ENCODE measurements at regions not wholly inside any gene's neighbourhood (a gene's known extent, or its start where the extent isn't known, plus 50 kb on each side); places are given as distances from the start of the nearest gene placed in this dataset.
A peak's percentile ranks its signal among the peaks of the same experiment; 100 is the strongest.

- DNase-seq (ENCODE audit: insufficient read length, low spot score), result no peak
- no peak for FAIRE-seq
- no peak for TF ChIP-seq CTCF (IDR thresholded peaks at IDR 0.05; ENCODE audit: insufficient read depth, missing control alignments)
These were observed 428.5 kb downstream of the METTL15 start for GRCh38 chr11:28536504-28537267.

- no peak for FAIRE-seq
- no peak for TF ChIP-seq CTCF (IDR thresholded peaks at IDR 0.05; ENCODE audit: insufficient read depth, missing control alignments)
- DNase-seq (ENCODE audit: insufficient read length, low spot score), result no peak
These were observed 427.5 kb downstream of the METTL15 start for GRCh38 chr11:28535677-28536076.

- DNase-seq (ENCODE audit: insufficient read length, low spot score) (no peak), FAIRE-seq (peak; percentile 55)
- TF ChIP-seq CTCF (IDR thresholded peaks at IDR 0.05; ENCODE audit: insufficient read depth, missing control alignments), result peak; percentile 44
These were observed 421.6 kb downstream of the METTL15 start for GRCh38 chr11:28529540-28530410.

- no peak for DNase-seq (ENCODE audit: insufficient read length, low spot score)
- no peak for FAIRE-seq
- no peak for TF ChIP-seq CTCF (IDR thresholded peaks at IDR 0.05; ENCODE audit: insufficient read depth, missing control alignments)
These were observed 420.9 kb downstream of the METTL15 start for GRCh38 chr11:28529046-28529445.

GRCh38 chr11:28528217-28528616 is 420.0 kb downstream of the METTL15 start:
- no peak for FAIRE-seq
- no peak for DNase-seq (ENCODE audit: insufficient read length, low spot score)
- no peak for TF ChIP-seq CTCF (IDR thresholded peaks at IDR 0.05; ENCODE audit: insufficient read depth, missing control alignments)

GRCh38 chr11:28526406-28526751 is 418.2 kb downstream of the METTL15 start:
- no peak for FAIRE-seq
- DNase-seq (ENCODE audit: insufficient read length, low spot score), result no peak
- TF ChIP-seq CTCF (IDR thresholded peaks at IDR 0.05; ENCODE audit: insufficient read depth, missing control alignments), result no peak

All from D721Med (cell line).